K562 (cell line): ENCODE measurements at regions not wholly inside any gene's neighbourhood (a gene's known extent, or its start where the extent isn't known, plus 50 kb on each side); places are given as distances from the start of the nearest gene placed in this dataset.
A peak's percentile ranks its signal among the peaks of the same experiment; 100 is the strongest.
"Not testable (repeated sequence)": the region's sequence is repeated elsewhere in the genome, so short reads cannot be mapped to it uniquely, and the experiment has no call there.

ENCODE experiments used
- ATAC-seq: fragments of 200-7000 bp; cut with Tn5 transposase; 3 replicates; pipeline ENCODE4 v1.9.1; 2020; ENCODE audit warnings: moderate library complexity
- BruUV-seq: library from RNA; stranded (reverse); fragments of 400-500 nt; replicated peaks from 2 replicates; lab custom pipeline; 2021; lab: Mats Ljungman, UMichigan
- CTCF ChIA-PET: fragments of 300-600 bp; formaldehyde crosslinking; extraction: SDS; loops from one replicate; lab custom pipeline; 2021; ENCODE audit warnings: low intra/inter-chr PET ratio; lab: Yijun Ruan, JAX
- POLR2A ChIA-PET: fragments of 300-600, 350-650 bp; sonication (Branson Sonifier 250); formaldehyde crosslinking; extraction: SDS; loops from one replicate; lab custom pipeline; 2021; ENCODE audit warnings: antibody characterized with exemption, inconsistent platforms; lab: Yijun Ruan, JAX
- DNase-seq, 4 experiments: peaks; one replicate each; pipeline versions ENCODE4 v3.0.0 to v3.0.0-alpha.2; 2011 to 2018; ENCODE audit warnings: low spot score in 3 of 4, mixed read lengths in 3 of 4; ENCODE audit errors: extremely low read depth in 1 of 4
- FAIRE-seq: peaks from 2 replicates; lab custom pipeline; 2011; peaks lifted over from hg19 to GRCh38; lab: Jason Lieb, UNC
- H2AFZ ChIP-seq: 2 replicates; pipeline ENCODE4 v1.6.0; 2011; ENCODE audit warnings: low read depth, low read length, control low read depth, inconsistent platforms
- H3K27ac ChIP-seq: fragments of 200-600 bp; 3 replicates; pipeline ENCODE4 v1.8.0; 2011; ENCODE audit warnings: low read depth, mild to moderate bottlenecking, control low read depth, inconsistent platforms, low read length, moderate library complexity, mixed read lengths; ENCODE audit errors: extremely low read depth
- H3K27me3 ChIP-seq, 2 experiments: fragments of 300-600 bp in 1 of 2; 2 replicates in 1 of 2; 3 replicates in 1 of 2; pipeline versions ENCODE4 v1.6.0 to v1.8.0; 2011; ENCODE audit warnings: inconsistent platforms in 2 of 2, low read length in 2 of 2, mild to moderate bottlenecking in 1 of 2, mixed read lengths in 1 of 2, moderate library complexity in 1 of 2; ENCODE audit not compliant: control insufficient read depth in 2 of 2, insufficient read depth in 2 of 2
- H3K36me3 ChIP-seq: fragments of 300-600 bp; 3 replicates; pipeline ENCODE4 v1.8.0; 2011; ENCODE audit warnings: mild to moderate bottlenecking, low read length, inconsistent platforms; ENCODE audit not compliant: control insufficient read depth, insufficient read depth
- H3K4me1 ChIP-seq, 2 experiments: fragments of 200-600 bp in 1 of 2; replicated peaks in 1 of 2; 2 replicates in 1 of 2; 3 replicates in 1 of 2; pipeline versions ENCODE4 v1.5.1 to v1.8.0; 2011; ENCODE audit warnings: inconsistent platforms in 2 of 2, low read length in 2 of 2, mild to moderate bottlenecking in 1 of 2, mixed read lengths in 1 of 2, moderate library complexity in 1 of 2; ENCODE audit not compliant: control insufficient read depth in 2 of 2, insufficient read depth in 2 of 2
- H3K4me2 ChIP-seq: 2 replicates; pipeline ENCODE4 v1.6.1; 2011; ENCODE audit warnings: low read length, control low read depth, inconsistent platforms, mixed read lengths; ENCODE audit not compliant: insufficient read depth
- H3K4me3 ChIP-seq: fragments of 200-600 bp; sonication (generic), shearing (Covaris generic); 2 replicates; pipeline ENCODE4 v1.5.1; 2016; ENCODE audit warnings: control low read depth, inconsistent platforms
- H3K79me2 ChIP-seq: fragments of 200-600 bp; 3 replicates; pipeline ENCODE4 v1.8.0; 2011; ENCODE audit warnings: low read length, inconsistent platforms; ENCODE audit not compliant: control insufficient read depth, insufficient read depth
- H3K9ac ChIP-seq, 2 experiments: 2 replicates each; pipeline versions ENCODE4 v1.6.0 to v1.6.1; 2011; ENCODE audit warnings: low read depth in 2 of 2, low read length in 2 of 2, control low read depth in 1 of 2, inconsistent platforms in 1 of 2, mild to moderate bottlenecking in 1 of 2, mixed read lengths in 1 of 2; ENCODE audit not compliant: insufficient read depth in 1 of 2
- H3K9me1 ChIP-seq: one replicate; pipeline ENCODE4 v1.6.0; 2011; ENCODE audit warnings: inconsistent platforms, mild to moderate bottlenecking, low read length, moderate library complexity; ENCODE audit not compliant: control insufficient read depth, insufficient read depth
- H3K9me3 ChIP-seq: replicated peaks from 2 replicates; pipeline ENCODE4 v1.5.1; 2011; ENCODE audit warnings: low read depth, low read length, inconsistent platforms; ENCODE audit not compliant: control insufficient read depth, insufficient read depth
- H4K20me1 ChIP-seq: replicated peaks from 2 replicates; pipeline ENCODE4 v1.6.1; 2011; ENCODE audit warnings: low read length, inconsistent platforms, mixed read lengths; ENCODE audit not compliant: control insufficient read depth, insufficient read depth
- WGBS: fragments of 100-300 bp; shearing (Covaris generic); methylation state at CpG from one replicate; pipeline ENCODE4 v1.1.6; 2016; ENCODE audit warnings: low coverage, mixed read lengths; ENCODE audit not compliant: insufficient coverage; ENCODE audit errors: missing lambda C conversion rate; 5-methylcytosine and 5-hydroxymethylcytosine counted together
- in situ Hi-C: fragments of 300-500 bp; cut with MboI; formaldehyde crosslinking; loops from 4 replicates; pipeline ENCODE4 v1.15.0; 2018; ENCODE audit warnings: inconsistent platforms, mixed read lengths
- intact Hi-C: fragments of 100-400 bp; cut with micrococcal nuclease; formaldehyde crosslinking; loops from 2 replicates; pipeline ENCODE4 v1.14.2; 2022

DNA sequence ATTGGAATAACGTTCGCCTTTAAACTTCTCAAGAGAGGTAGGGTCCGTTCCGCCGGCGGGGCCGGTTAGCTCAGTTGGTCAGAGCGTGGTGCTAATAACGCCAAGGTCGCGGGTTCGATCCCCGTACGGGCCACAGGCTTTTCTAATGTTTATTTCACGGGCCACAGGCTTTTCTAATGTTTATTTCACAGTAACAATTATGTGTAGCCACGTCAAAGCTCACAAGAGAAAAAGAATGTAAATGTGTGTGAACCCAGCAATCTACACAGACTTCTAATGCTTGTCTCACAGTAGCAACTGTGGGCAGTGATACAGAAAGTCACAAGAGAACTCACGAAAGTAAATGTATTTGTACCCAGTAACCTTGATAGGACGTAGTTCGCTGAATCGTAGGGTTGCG is 121.0 kb upstream of the ZNF322 start:
- FAIRE-seq (peak; percentile 37), ATAC-seq (peak; percentile 88)
- CTCF ChIA-PET, H3K4me1 ChIP-seq, H3K27me3 ChIP-seq, H4K20me1 ChIP-seq, POLR2A ChIA-PET, H3K9me1 ChIP-seq, H3K9ac ChIP-seq, H3K9me3 ChIP-seq, H3K4me2 ChIP-seq, H3K27ac ChIP-seq, H3K79me2 ChIP-seq, DNase-seq, intact Hi-C loops, H2AFZ ChIP-seq, H3K36me3 ChIP-seq, H3K4me3 ChIP-seq: not testable (repeated sequence)
- WGBS = no CpG with 5 or more reads among the region's 21 CpGs
- in situ Hi-C loops = loop anchor here (5.0 kb wide), 1 partner anchor 38 kb away; no protein-coding TSS in a partner anchor
- BruUV-seq = TSS peak; percentile 100

DNA sequence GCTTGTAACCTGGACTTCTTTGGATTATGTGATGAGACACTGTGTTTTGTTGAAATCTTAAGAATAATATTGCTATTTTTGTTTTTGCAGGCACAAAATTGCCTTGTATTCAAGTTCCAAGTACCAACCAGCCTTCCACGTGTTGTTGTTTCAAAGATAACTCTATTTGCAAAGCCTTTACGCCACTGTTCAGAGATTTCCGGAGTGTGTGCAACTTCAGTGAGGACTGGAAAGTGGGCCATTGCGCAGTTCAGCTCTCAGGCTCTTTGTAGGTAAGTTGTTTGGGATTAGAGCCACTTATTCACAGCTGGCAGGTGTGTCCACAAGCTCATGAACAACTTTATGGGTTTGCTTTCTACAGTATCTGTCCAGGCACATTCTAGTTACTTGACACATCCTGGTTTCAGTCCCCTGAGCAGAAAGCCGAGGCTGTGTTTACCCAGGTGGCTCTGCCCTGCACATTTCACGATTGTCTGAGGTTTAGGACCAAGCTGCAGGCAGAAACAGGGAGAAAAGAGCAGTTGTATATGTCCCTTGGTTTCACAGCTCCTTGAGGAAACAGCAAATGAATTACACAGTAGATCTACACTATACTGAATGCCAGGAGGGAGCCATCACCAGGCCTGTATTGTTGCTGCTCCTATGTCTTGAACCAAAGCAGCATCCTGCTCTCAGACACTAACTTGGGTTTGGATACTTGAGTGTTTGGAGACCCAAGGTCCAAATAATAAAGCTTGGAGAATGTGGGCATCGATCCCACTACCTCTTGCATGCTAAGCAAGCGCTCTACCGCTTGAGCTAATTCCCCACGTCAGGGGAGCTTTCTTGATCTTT is 136.1 kb upstream of the ZNF322 start:
- FAIRE-seq, ATAC-seq, in situ Hi-C loops, H3K9me3 ChIP-seq, H2AFZ ChIP-seq, H3K27ac ChIP-seq, H3K79me2 ChIP-seq, H3K4me3 ChIP-seq, H4K20me1 ChIP-seq, DNase-seq, H3K4me2 ChIP-seq, intact Hi-C loops, H3K9ac ChIP-seq, H3K36me3 ChIP-seq, H3K27me3 ChIP-seq, H3K4me1 ChIP-seq, H3K9me1 ChIP-seq, CTCF ChIA-PET, POLR2A ChIA-PET: not testable (repeated sequence)
- TSS peak; percentile 85 for BruUV-seq
- no CpG with 5 or more reads among the region's 10 CpGs for WGBS

DNA sequence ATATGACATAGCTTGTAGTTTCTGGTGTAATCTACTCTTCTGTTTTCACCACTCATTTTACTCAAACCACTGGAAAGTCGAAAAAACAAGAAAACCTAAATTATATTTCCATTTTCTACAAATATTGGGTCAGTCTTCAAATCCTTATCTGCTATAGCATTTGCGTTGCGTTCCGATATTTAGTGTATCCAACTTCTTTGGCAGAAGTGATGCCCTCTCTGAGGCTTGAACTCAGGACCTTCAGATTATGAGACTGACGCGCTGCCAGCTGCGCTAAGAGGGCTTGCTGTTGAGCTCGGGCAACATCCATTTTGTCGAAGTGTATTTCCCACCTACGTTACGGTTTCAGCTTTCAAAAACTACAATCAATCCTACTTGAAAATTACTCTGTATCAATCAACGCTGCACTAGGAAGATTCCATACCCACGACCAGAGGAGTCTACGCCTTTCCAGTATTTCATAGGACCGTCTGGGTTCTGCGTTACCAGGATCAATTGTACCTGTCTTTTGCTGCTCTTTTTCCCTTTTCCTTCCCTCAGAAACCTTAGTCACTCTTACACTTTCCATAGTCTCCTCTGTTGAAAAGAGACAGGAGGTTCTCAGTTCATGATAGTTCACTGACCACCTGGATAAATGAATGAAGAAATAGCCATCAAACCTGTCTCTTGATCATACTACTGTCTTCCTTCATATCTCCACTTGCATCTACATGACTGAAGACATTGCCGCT is 140.5 kb upstream of the ZNF322 start:
- no CpG with 5 or more reads among the region's 17 CpGs for WGBS
- ATAC-seq = peak; percentile 82
- H3K4me2 ChIP-seq, intact Hi-C loops, FAIRE-seq, H3K9me3 ChIP-seq, H3K9ac ChIP-seq, DNase-seq, CTCF ChIA-PET, H3K27me3 ChIP-seq, in situ Hi-C loops, BruUV-seq, H4K20me1 ChIP-seq, H3K9me1 ChIP-seq, H3K27ac ChIP-seq, H3K4me1 ChIP-seq, H3K36me3 ChIP-seq, H3K4me3 ChIP-seq, H2AFZ ChIP-seq, POLR2A ChIA-PET, H3K79me2 ChIP-seq: not testable (repeated sequence)
